ENCODE measurements at regions not wholly inside any gene's neighbourhood (a gene's known extent, or its start where the extent isn't known, plus 50 kb on each side); places are given as distances from the start of the nearest gene placed in this dataset.

DNA sequence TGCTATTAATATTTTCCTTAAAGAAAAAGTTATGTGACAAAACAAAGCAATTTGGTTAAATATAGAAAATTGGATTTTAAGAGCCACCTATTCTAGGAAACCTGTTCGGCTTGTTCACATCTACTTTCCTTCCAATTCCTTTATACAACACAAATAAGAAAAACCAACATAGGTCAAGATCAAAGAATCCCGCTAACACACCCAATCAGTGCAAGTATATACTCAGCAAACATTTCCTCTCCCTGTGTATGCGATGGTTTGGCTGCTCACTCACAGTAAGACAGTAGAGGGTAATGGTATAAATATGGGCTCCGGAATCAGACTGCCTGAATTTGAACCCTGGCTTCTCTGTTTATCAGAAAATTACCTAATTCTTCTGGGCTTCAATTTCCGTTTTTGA, 757.5 kb upstream of the ZNF608 start:
- TF ChIP-seq, protein P1, sequence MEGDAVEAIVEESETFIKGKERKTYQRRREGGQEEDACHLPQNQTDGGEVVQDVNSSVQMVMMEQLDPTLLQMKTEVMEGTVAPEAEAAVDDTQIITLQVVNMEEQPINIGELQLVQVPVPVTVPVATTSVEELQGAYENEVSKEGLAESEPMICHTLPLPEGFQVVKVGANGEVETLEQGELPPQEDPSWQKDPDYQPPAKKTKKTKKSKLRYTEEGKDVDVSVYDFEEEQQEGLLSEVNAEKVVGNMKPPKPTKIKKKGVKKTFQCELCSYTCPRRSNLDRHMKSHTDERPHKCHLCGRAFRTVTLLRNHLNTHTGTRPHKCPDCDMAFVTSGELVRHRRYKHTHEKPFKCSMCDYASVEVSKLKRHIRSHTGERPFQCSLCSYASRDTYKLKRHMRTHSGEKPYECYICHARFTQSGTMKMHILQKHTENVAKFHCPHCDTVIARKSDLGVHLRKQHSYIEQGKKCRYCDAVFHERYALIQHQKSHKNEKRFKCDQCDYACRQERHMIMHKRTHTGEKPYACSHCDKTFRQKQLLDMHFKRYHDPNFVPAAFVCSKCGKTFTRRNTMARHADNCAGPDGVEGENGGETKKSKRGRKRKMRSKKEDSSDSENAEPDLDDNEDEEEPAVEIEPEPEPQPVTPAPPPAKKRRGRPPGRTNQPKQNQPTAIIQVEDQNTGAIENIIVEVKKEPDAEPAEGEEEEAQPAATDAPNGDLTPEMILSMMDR (IDR thresholded peaks at IDR 0.05) = no peak
- TF ChIP-seq POLR2A (IDR thresholded peaks at IDR 0.05) = no peak
